Islet of Langerhans (tissue), 1 donor: ENCODE measurements at regions not wholly inside any gene's neighbourhood (a gene's known extent, or its start where the extent isn't known, plus 50 kb on each side); places are given as distances from the start of the nearest gene placed in this dataset.
"Not testable (repeated sequence)": the region's sequence is repeated elsewhere in the genome, so short reads cannot be mapped to it uniquely, and the experiment has no call there.

Experiments
- FAIRE-seq: peaks from one replicate; lab custom pipeline; 2011; peaks lifted over from hg19 to GRCh38; lab: Jason Lieb, UNC

DNA sequence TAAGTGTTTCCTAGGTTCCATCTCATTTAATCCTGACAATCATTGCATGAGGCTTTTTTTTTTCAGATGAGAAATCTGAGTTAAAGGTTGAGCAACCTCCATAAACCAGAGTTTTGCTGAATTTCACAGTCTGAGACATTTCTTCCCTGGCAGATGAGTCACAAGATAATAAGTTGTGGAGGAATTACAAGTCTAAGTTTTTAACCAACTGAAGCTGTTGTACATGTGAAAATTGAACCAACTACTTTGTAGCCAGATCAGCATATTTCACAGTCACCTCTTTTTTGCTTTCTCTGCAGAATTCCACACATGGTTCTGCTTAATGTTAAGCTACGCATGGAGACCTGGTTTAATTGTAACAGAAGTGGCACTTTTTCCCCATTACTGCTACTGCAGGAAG lies 765.6 kb downstream of the CDH11 start:
- FAIRE-seq, result no peak

DNA sequence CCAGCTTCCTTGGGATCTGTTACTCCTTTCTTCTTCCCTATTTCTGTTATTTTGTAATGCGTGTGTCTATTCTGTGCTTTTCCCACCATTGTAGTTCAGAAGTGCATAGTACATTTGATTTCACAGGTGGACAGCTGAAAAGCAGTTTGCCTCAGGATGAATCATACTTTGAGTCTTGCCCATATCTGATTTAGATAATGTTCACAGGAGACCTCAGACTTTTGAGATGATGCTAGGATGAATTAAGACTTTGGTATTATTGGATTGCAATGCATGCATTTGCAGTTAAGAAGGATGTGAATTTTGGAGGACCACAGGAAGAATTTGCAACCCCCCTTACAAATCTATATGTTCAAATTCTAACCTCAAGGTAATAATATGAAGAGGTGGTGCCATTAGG lies 769.6 kb downstream of the CDH11 start:
- no peak for FAIRE-seq

DNA sequence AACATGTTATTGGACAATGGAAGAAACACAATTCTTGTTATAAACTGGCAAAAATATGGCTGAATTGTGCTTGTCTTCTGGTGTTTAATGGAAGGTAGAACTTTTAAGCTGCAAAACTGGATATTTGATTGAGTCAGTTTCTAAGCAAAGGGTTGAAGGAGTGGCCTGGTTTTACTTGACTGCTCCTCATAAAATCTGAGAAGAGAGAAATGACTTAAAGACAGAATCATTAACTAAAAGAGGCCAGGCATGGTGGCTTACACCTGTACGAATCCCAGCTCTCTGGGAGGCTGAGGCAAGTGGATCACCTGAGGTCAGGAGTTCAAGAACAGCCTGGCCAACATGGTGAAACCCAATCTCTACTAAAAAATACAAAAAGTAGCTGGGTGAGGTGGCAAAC lies 770.7 kb downstream of the CDH11 start:
- FAIRE-seq, result no peak

DNA sequence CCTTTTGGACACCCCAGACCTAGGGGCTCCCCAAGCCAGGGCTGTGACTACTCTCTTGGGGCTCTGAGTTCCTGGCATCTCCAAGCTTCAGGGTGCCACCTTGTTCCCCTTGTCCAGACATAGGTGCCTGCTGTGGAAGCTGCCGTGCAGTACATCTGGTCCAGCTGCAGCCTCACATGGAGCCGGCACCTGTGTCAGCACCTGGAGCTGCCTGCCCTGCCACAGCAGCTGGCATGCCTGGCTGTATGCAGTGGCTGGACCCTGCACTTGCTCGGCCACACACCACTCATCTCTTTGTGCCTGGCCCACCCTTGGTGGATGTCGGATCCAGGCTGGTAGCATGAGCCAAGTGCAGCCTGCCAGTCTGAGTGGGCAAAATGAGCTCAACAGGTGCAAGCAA lies 775.8 kb downstream of the CDH11 start:
- FAIRE-seq, result no peak

DNA sequence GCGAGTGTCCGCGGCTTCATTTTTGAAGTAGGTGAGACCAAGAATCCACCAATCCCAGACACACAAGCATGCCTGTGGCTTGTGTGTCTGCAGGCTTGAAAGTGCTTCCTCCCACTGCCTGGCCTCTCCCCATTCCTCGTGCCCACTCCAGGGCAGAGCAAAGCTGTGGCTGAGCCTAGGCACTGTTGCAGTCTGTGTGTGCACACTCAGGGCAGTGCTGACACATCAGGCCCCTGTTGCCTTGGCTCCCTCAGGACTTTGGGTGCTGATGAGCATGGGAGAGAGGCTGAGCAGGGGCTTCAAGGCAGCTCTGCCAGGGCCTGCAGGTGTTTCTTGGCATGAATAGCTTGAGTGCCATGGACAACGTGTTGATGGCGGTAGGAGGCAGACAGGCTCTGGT lies 776.7 kb downstream of the CDH11 start:
- no peak for FAIRE-seq

DNA sequence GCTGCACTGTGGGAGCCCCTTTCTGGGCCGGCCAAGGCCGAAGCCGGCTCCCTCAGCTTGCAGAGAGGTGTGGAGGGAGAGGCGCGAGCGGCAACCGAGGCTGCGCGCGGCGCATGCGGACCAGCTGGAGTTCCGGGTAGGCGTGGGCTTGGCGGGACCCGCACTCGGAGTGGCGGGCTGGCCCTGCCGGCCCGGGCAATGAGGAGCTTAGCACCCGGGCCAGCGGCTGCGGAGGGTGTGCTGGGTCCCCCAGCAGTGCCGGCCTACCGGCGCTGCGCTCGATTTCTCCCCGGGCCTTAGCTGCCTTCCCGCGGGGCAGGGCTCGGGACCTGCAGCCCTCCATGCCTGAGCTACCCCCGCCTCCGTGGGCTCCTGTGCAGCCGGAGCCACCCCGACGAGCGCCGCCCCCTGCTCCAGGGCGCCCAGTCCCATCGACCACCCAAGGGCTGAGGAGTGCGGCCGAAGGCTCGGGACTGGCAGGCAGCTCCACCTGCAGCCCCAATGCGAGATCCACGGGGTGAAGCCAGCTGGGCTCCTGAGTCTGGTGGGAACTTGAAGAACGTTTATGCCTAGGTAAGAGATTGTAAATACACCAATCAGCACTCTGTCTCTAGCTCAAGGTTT lies 777.9 kb downstream of the CDH11 start:
- FAIRE-seq, result not testable (repeated sequence)

DNA sequence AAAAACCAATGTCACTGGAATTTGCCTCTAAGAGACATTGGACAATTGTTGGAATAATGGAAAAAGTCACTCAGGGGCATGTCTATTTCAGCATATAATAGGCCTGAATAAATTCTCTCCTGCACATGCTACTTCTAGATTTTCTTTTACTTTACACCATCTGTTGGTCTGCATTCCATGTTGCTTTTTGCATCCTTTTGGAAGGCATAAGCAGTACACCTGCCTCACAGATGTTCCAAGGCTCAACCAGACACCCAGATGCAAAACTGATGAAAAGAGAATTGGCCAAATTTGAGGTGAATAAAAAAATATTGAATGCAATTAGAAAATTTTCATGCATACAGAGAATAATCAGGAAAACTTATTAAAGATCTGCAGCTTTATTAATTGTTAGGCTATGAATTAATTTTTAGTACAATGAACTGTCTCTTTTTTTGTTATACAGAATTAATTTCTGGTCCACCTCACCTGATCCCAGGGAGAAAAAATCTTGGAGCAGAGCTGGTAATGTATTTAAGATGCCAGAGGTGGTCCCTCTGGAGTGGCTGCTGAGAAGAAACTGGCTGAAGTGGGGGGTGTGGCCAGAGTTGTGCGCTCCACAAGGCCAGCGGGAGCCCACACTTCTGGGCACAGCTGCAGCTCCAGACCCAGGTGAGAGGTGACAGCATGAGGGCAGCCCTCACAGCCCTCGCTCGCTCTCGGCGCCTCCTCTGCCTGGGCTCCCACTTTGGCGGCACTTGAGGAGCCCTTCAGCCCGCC lies 778.6 kb downstream of the CDH11 start:
- no peak for FAIRE-seq

DNA sequence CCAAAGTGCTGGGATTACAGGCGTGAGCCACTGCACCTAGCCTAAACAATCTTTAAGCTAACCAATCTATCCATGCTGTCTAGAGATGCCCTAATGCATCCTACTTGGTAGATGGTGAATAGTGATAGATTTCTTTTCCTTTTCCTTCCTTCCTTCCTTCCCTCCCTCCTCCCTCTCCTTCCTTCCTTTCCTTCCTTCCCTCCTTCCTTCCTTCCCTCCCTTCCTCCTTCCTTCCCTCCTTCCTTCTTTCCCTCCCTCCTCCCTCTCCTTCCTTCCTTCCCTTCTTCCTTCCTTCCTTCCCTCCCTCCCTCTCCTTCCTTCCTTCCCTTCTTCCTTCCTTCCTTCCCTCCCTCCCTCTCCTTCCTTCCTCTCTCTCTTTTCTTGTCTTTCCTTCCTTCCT lies 780.5 kb downstream of the CDH11 start:
- not testable (repeated sequence) for FAIRE-seq

DNA sequence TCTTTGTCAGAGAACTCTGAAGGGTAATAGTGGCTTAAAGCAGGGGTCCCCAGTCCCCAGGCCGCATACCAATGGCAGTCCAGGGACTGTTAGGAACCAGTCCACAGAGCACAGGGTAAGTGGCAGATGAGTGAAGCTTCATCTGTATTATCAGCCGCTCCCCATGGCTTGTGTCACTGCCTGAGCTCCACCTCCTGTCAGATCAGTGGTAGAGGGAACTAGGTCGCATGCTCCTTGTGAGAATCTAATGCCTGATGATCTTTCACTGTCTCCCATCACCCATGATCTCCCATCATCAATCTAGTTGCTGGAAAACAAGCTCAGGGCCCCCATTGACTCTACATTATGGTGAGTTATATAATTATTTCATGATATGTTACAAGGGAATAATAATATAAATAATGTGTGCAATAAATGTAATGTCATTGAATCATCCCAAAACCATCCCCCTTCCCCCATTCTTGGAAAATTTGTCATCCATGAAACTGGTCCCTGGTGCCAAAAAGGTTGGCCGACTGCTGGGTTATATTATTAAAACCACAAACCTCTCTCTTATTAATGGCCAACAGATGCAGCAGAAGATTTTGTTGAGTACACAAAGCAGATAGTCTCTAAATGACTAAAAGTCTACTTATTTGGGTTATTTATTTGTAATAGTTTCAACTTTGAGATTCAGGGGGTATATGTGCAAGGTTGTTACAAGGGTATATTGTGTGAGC lies 782.7 kb downstream of the CDH11 start:
- FAIRE-seq, result no peak

DNA sequence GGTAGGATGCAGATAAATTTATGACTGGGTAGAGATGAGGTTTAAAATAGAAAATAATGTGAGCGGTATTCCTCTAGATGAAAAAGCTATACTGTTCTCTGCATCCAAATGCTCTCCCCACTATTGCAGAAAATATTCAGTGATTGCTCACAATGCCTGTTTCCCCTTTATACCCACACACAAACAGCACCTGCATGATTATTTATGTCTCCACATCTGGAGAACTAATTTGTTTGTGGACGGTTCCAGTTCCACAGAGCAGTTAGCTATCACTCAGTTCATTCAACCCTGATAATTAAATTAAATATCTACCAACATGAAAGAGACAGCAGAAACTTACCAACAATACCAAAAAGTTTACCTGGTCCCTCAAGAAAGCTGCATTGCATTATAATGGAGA lies 800.0 kb downstream of the CDH11 start:
- FAIRE-seq, result no peak

DNA sequence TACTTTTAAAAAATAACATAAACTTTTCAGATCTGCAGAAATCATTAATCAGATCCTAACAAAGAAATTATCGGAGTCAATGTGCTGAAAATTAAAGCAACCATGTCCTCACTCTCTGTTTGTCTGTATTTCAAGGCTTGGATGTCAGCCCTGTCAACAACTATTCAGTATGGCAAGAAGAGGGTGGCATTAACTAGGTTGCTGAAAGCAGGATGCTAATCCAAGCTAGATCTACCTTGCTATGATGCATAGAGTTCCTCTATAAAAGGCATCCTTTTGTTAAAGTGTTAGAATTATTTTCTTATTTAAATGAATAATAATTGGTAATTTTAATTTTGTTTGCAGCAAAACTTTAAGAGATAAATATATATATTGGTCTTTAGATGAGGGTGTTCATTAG lies 800.8 kb downstream of the CDH11 start:
- FAIRE-seq, result no peak

DNA sequence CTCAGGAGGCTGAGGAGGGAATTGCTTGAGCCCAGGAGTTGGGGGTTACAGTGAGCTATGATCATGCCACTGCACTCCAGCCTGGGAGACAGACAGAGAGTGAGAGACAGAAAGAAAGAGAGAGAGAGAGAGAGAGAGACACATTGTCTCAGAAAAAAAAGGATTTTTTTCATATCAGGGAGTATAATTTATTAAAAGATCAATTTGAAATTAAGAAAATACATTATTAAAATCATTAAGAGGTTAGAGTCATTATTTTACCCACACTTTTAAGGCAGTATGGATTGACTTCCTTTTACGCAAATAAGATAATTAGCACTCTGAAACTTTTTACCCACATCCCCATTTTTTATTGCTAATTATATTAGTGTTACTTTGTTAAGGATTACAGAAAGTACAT lies 804.3 kb downstream of the CDH11 start:
- no peak for FAIRE-seq

DNA sequence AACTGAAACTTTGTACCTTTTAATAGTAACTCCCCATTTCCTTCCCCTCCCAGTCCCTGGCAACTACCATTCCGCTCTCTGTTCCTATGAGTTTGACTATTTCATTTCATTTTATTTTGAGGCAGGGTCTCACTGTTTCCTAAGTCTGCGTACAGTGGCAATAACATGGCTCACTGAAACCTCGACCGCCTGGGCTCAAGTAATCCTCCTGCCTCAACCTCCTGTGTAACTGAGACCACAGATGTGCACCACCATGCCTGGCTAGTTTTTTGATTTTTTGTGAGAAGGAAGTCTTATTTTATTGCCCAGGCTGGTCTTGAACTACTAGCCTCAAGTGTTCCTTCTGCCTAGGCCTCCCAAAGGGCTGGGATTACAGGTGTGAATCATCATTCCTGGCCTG lies 808.1 kb downstream of the CDH11 start:
- no peak for FAIRE-seq

DNA sequence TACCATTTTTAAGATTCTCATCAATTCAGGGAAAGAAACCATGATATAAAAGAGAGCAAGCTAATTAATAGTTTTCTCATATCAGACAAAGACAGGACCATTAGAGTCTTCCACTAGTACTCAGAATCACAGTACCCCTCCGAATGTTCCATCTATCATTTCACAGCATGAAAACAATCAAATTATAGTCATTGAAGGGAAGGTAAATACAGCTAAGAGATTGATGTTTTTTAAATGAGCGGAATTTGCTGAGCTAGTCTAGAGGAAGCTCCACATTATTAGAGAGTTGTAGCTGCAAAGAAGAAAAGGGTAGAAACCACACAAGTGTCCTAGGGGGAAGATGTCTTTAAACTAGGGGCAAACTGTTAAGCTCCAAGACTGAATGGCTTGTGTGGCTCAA lies 808.9 kb downstream of the CDH11 start:
- FAIRE-seq, result no peak

DNA sequence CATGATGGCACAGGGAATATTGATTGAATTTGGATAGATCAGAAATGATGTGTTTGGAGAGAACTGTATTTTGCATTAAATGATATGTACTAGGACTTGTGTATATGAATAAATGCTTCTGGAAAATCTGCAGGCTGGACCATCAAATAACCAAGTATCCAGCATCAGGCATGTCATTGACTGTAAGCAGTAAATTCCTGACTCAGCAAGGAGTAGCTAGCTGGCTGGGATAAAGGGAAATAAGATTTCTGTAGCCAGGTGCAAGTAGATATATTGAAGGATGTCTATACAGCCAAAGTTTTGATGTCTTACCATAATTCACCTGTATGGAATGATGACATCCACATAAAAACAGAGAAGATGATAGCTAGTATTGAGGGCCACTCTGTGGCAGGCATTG lies 809.6 kb downstream of the CDH11 start:
- FAIRE-seq, result no peak

DNA sequence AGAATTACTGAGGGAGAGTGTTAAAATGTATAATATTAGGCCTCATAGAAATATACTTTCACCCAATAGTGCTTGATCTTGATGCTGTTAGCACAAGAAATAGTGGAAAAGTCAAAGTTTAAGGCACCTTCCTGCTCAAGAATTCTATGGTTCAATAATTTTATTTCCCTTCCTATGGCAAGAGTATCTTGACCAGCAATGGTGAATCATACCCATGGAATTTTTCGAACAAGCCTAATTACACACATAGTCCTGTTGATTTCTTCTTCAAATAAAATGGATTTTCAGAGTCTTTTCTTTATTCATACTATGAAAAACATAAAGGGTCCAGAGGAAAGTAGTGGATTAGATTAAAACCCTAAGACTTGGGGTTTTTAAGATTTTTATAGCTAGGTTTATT lies 810.6 kb downstream of the CDH11 start:
- no peak for FAIRE-seq

DNA sequence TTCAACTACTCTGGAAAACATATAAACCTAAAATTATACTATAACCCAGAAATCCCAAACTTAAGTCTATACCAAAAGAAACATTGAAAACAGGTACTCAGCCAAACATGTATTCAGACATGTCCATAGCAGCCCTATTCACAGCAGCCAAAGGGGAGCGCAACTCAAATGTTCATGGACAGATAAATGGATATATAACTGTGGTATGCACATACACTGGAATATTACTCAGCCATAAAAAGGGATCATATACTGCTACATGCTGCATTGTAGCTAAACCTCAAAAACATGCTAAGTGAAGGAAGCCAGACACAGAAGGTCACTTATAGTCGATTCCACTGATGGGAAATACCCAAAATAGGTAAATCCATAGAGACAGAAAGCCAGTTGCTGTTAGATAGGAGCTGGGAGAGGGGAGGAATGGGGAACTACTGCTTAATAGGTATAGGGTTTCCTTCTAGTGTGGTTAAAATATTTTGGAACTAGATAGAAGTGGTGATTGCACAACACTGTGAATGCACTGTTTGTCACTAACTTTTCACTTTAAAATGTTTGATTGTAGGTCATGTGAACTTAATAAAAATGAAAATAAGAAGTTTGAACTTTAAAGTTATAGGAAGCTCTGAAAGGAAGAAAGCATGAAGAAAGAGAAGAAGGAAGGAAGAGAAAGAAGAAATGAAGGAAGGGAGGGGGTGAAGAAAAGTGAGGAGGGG lies 812.3 kb downstream of the CDH11 start:
- FAIRE-seq, result no peak

DNA sequence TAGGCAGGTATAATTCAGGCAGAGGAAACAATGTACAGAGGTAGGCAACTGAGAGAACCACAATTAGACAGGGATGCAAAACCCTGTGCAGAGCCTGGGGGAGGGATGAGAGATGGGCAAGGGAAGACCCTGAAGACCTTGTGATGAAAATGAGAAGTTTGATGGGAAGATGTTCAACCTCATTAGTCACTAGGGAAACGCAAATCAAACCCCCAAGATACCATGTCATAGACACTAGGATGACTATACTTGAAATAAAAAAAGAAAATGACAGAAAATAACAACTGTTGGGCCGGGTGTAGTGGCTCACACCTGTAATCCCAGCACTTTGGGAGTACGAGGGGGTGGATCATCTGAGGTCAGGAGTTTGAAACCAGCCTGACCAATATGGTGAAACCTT lies 813.1 kb downstream of the CDH11 start:
- no peak for FAIRE-seq

DNA sequence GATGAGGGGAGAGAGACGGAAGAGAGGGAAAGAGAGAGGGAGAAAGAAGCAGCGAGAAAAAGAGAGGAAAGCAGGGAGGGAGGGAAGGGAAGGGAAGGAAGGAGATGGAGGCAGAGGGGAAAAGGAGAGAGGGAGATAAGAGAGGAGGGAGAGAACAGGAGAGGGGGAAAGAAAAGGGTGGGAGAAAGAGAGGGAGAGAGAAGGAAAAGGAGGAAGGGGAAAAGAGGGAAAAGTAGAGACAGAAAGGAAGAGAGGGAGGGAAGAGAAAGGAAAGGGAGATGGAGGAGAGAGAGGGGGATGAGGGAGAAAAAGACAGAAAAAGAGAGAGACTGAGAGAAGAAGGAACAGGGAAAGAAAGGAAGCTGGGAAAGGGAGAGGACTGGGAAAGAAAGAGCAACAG lies 814.4 kb downstream of the CDH11 start:
- no peak for FAIRE-seq

DNA sequence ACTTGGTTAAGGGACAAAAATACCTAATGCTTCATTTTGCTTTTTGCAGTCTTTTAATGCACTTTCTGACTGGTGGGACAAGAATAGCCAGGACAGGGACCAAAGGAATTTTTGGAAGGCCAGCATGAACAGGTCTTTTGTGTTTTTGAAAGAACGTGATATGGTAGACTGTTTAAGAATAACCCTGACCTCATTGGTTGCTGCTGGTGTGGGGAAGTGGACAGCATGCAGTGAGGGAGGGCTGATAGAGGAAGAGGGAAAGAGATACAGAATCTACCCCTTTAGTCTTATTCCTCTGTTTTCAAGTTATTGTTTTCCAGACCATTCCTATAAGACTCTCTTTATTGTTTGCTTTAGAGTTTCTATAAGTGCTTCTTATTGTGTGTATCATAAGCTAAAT lies 816.2 kb downstream of the CDH11 start:
- FAIRE-seq, result no peak

DNA sequence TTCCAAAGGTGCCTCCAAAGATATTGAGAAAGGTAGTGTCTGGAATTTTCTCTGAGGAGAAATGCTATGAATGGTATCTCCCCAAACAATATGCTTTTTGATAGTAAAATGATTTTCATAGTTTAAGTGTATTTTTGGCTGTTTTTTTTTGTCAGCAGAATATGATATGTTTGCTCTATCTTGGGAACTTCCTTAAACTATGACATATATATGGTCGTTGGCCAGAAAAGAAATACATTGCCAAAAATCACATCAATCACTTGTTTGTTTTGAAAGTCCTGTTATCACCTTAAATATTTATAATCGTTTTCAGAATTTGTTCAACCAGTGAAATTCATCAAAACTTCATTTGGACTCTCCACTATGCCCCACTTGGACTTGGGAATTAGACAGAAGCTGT lies 816.9 kb downstream of the CDH11 start:
- no peak for FAIRE-seq

DNA sequence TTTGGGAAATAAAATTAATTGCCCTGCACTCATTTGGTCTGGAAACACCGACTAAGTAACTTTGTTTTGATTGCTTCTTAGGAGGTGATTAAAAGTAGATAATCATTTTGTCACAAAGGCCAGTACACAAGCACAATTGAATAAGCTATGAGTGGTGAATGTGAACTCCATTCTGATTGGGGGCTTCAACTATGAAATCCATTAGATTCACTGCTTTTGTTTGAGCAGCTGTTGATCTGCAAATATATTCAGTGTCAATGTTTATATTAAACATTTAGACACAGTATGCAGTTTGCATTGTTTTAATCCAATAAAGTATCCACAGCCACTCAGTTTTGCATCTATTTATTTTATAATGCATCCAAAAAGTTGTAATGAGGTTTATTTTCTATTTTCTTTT lies 817.5 kb downstream of the CDH11 start:
- FAIRE-seq, result no peak
